HUES6 (cell line): ENCODE measurements at regions not wholly inside any gene's neighbourhood (a gene's known extent, or its start where the extent isn't known, plus 50 kb on each side); places are given as distances from the start of the nearest gene placed in this dataset.
"Not testable (repeated sequence)": the region's sequence is repeated elsewhere in the genome, so short reads cannot be mapped to it uniquely, and the experiment has no call there.

Experiments
- H3K27ac ChIP-seq: 2 replicates; pipeline ENCODE4 v1.7.0; 2013; ENCODE audit warnings: low read depth, mild to moderate bottlenecking, low read length, inconsistent platforms
- H3K27me3 ChIP-seq: 2 replicates; pipeline ENCODE4 v1.6.1; 2013; ENCODE audit warnings: low read length; ENCODE audit not compliant: control insufficient read depth, insufficient read depth
- H3K36me3 ChIP-seq: 2 replicates; pipeline ENCODE4 v1.6.1; 2013; ENCODE audit warnings: low read length; ENCODE audit not compliant: control insufficient read depth, insufficient read depth
- H3K4me1 ChIP-seq: 2 replicates; pipeline ENCODE4 v1.6.1; 2013; ENCODE audit warnings: low read length; ENCODE audit not compliant: control insufficient read depth, insufficient read depth
- H3K4me3 ChIP-seq: 2 replicates; pipeline ENCODE4 v1.5.1; 2013; ENCODE audit warnings: low read depth, low read length
- H3K9ac ChIP-seq: one replicate; pipeline ENCODE4 v1.6.1; 2013; ENCODE audit warnings: mild to moderate bottlenecking, low read length
- H3K9me3 ChIP-seq: 2 replicates; pipeline ENCODE4 v1.6.1; 2013; ENCODE audit warnings: low read depth, low read length; ENCODE audit not compliant: control insufficient read depth, insufficient read depth

GRCh38 chr1:79894129-79894528 lies 887.6 kb upstream of the ADGRL4 start:
- H3K36me3 ChIP-seq, H3K4me3 ChIP-seq, H3K27me3 ChIP-seq, H3K27ac ChIP-seq, H3K4me1 ChIP-seq, H3K9ac ChIP-seq, H3K9me3 ChIP-seq: not testable (repeated sequence)

- H3K4me3 ChIP-seq = no peak overlapping the region
- H3K27me3 ChIP-seq = no peaks in the 10 kb centered on the region
- H3K4me1 ChIP-seq = no peaks in the 10 kb centered on the region
- no peaks in the 10 kb centered on the region for H3K36me3 ChIP-seq
- H3K9ac ChIP-seq = no peak overlapping the region
- peaks cover 35% of the 10 kb centered on the region for H3K9me3 ChIP-seq
- no peak overlapping the region for H3K27ac ChIP-seq
These were observed 880.5 kb upstream of the ADGRL4 start for GRCh38 chr1:79887059-79887458.

- Histone ChIP-seq H3K27me3 (no peaks in the 10 kb centered on the region), H3K9me3 (peaks cover 35% of the 10 kb centered on the region), H3K4me3 (no peak overlapping the region), H3K36me3 (no peaks in the 10 kb centered on the region), H3K4me1 (no peaks in the 10 kb centered on the region), H3K27ac (no peak overlapping the region), H3K9ac (no peak overlapping the region)
These were observed 878.6 kb upstream of the ADGRL4 start for GRCh38 chr1:79885101-79885500.

GRCh38 chr1:79877086-79877485 lies 870.6 kb upstream of the ADGRL4 start:
- Histone ChIP-seq H3K9ac (no peak overlapping the region), H3K4me1 (no peaks in the 10 kb centered on the region), H3K36me3 (no peaks in the 10 kb centered on the region), H3K27ac (no peak overlapping the region), H3K4me3 (no peak overlapping the region), H3K9me3 (peaks cover 13% of the 10 kb centered on the region), H3K27me3 (no peaks in the 10 kb centered on the region)

- Histone ChIP-seq H3K27ac (no peak overlapping the region), H3K36me3 (no peaks in the 10 kb centered on the region)
These were observed 868.7 kb upstream of the ADGRL4 start for GRCh38 chr1:79875187-79875586.

GRCh38 chr1:79874289-79874688 lies 867.8 kb upstream of the ADGRL4 start:
- Histone ChIP-seq H3K9me3 (peaks cover 13% of the 10 kb centered on the region), H3K9ac (no peak overlapping the region), H3K36me3 (no peaks in the 10 kb centered on the region), H3K27ac (no peak overlapping the region), H3K4me3 (no peak overlapping the region), H3K27me3 (no peaks in the 10 kb centered on the region), H3K4me1 (no peaks in the 10 kb centered on the region)

More at GRCh38 chr1:79875187-79875586, 868.7 kb upstream of the ADGRL4 start:
- Histone ChIP-seq H3K4me3 (no peak overlapping the region), H3K9me3 (peaks cover 13% of the 10 kb centered on the region), H3K27me3 (no peaks in the 10 kb centered on the region), H3K9ac (no peak overlapping the region), H3K4me1 (no peaks in the 10 kb centered on the region)

- Histone ChIP-seq H3K4me1 (no peaks in the 10 kb centered on the region), H3K36me3 (no peaks in the 10 kb centered on the region), H3K27ac (no peak overlapping the region), H3K9me3 (no peaks in the 10 kb centered on the region), H3K9ac (no peak overlapping the region), H3K4me3 (no peak overlapping the region), H3K27me3 (no peaks in the 10 kb centered on the region)
These were observed 852.9 kb upstream of the ADGRL4 start for GRCh38 chr1:79859212-79859948.

GRCh38 chr1:79852004-79852403 lies 845.5 kb upstream of the ADGRL4 start:
- Histone ChIP-seq H3K4me1 (no peaks in the 10 kb centered on the region; the same call in 1 of the 2 replicates), H3K4me3 (no peak overlapping the region), H3K9ac (no peak overlapping the region), H3K27me3 (no peaks in the 10 kb centered on the region), H3K36me3 (no peaks in the 10 kb centered on the region), H3K9me3 (no peaks in the 10 kb centered on the region), H3K27ac (no peak overlapping the region)

GRCh38 chr1:79849388-79849787 lies 842.9 kb upstream of the ADGRL4 start:
- no peaks in the 10 kb centered on the region for H3K9me3 ChIP-seq
- no peaks in the 10 kb centered on the region; the same call in 1 of the 2 replicates for H3K4me1 ChIP-seq
- H3K27me3 ChIP-seq = no peaks in the 10 kb centered on the region
- H3K36me3 ChIP-seq = no peaks in the 10 kb centered on the region
- H3K4me3 ChIP-seq = no peak overlapping the region
- H3K27ac ChIP-seq = no peak overlapping the region
- H3K9ac ChIP-seq = no peak overlapping the region

- H3K9ac ChIP-seq = no peak overlapping the region
- no peaks in the 10 kb centered on the region for H3K4me1 ChIP-seq
- no peaks in the 10 kb centered on the region for H3K9me3 ChIP-seq
- no peak overlapping the region for H3K4me3 ChIP-seq
- no peaks in the 10 kb centered on the region for H3K36me3 ChIP-seq
- no peaks in the 10 kb centered on the region for H3K27me3 ChIP-seq
- no peak overlapping the region for H3K27ac ChIP-seq
These were observed 841.8 kb upstream of the ADGRL4 start for GRCh38 chr1:79848316-79848715.

- H3K9me3 ChIP-seq = no peaks in the 10 kb centered on the region
- no peak overlapping the region for H3K27ac ChIP-seq
- no peaks in the 10 kb centered on the region for H3K4me1 ChIP-seq
- no peaks in the 10 kb centered on the region for H3K36me3 ChIP-seq
- H3K4me3 ChIP-seq = no peak overlapping the region
- H3K27me3 ChIP-seq = no peaks in the 10 kb centered on the region
- no peak overlapping the region for H3K9ac ChIP-seq
These were observed 841.2 kb upstream of the ADGRL4 start for GRCh38 chr1:79847700-79848099.
